Parathyroid adenoma (tissue), 2 donors: ENCODE measurements at regions not wholly inside any gene's neighbourhood (a gene's known extent, or its start where the extent isn't known, plus 50 kb on each side); places are given as distances from the start of the nearest gene placed in this dataset.
A peak's percentile ranks its signal among the peaks of the same experiment; 100 is the strongest.

ENCODE experiments used
- H2AFZ ChIP-seq: fragments of 300-600 bp; sonication (generic); one replicate; pipeline ENCODE4 v1.7.0; 2017; ENCODE audit warnings: antibody characterized with exemption, mild to moderate bottlenecking
- H3K27ac ChIP-seq: fragments of 300-600 bp; sonication (generic); one replicate; pipeline ENCODE4 v1.7.0; 2017
- H3K27me3 ChIP-seq: fragments of 300-600 bp; sonication (generic); one replicate; pipeline ENCODE4 v1.7.0; 2017; ENCODE audit warnings: low read length; ENCODE audit not compliant: control insufficient read depth, insufficient read depth
- H3K36me3 ChIP-seq: fragments of 300-600 bp; sonication (generic); one replicate; pipeline ENCODE4 v1.7.0; 2017; ENCODE audit warnings: low read length; ENCODE audit not compliant: control insufficient read depth, insufficient read depth
- H3K4me1 ChIP-seq: fragments of 300-600 bp; sonication (generic); one replicate; pipeline ENCODE4 v1.7.0; 2017; ENCODE audit warnings: control low read depth
- H3K4me2 ChIP-seq: fragments of 300-600 bp; sonication (generic); one replicate; pipeline ENCODE4 v1.7.0; 2017; ENCODE audit warnings: low read length
- H3K4me3 ChIP-seq: fragments of 300-600 bp; sonication (generic); one replicate; pipeline ENCODE4 v1.7.0; 2017; ENCODE audit warnings: low read depth, low read length
- H3K79me2 ChIP-seq: fragments of 300-600 bp; sonication (generic); one replicate; pipeline ENCODE4 v1.7.0; 2017; ENCODE audit warnings: control low read depth
- H3K9ac ChIP-seq: fragments of 300-600 bp; sonication (generic); one replicate; pipeline ENCODE4 v1.7.0; 2017; ENCODE audit warnings: mild to moderate bottlenecking
- H3K9me3 ChIP-seq: fragments of 300-600 bp; sonication (generic); one replicate; pipeline ENCODE4 v1.7.0; 2017; ENCODE audit warnings: low read length; ENCODE audit not compliant: control insufficient read depth
- CTCF ChIP-seq: fragments of 300-600 bp; sonication (generic); IDR thresholded peaks from one replicate; pipeline ENCODE4 v1.7.0; 2017; ENCODE audit warnings: antibody characterized with exemption, mild to moderate bottlenecking
- donor health status: primary hyperparathyroidism.

- no peak overlapping the region for H3K27ac ChIP-seq
- no peaks in the 10 kb centered on the region for H3K4me1 ChIP-seq
- H3K79me2 ChIP-seq = no peaks in the 10 kb centered on the region
- no peak overlapping the region for H3K4me2 ChIP-seq
- no peaks in the 10 kb centered on the region for H3K27me3 ChIP-seq
- TF ChIP-seq CTCF = no peak
- no peaks in the 10 kb centered on the region for H3K36me3 ChIP-seq
- H2AFZ ChIP-seq = no peak overlapping the region
- H3K9me3 ChIP-seq = no peaks in the 10 kb centered on the region
- no peak overlapping the region for H3K4me3 ChIP-seq
- no peak overlapping the region for H3K9ac ChIP-seq
Observed at GRCh38 chr6:140025171-140025570, 650.7 kb upstream of the CITED2 start.

GRCh38 chr6:140020207-140020791 is 645.9 kb upstream of the CITED2 start:
- Histone ChIP-seq H3K27me3 (no peaks in the 10 kb centered on the region), H3K27ac (no peak overlapping the region), H3K9me3 (no peaks in the 10 kb centered on the region), H3K4me2 (no peak overlapping the region), H3K4me1 (no peaks in the 10 kb centered on the region), H2AFZ (no peak overlapping the region), H3K4me3 (no peak overlapping the region), H3K9ac (no peak overlapping the region), H3K36me3 (no peaks in the 10 kb centered on the region), H3K79me2 (no peaks in the 10 kb centered on the region)
- no peak for TF ChIP-seq CTCF

DNA sequence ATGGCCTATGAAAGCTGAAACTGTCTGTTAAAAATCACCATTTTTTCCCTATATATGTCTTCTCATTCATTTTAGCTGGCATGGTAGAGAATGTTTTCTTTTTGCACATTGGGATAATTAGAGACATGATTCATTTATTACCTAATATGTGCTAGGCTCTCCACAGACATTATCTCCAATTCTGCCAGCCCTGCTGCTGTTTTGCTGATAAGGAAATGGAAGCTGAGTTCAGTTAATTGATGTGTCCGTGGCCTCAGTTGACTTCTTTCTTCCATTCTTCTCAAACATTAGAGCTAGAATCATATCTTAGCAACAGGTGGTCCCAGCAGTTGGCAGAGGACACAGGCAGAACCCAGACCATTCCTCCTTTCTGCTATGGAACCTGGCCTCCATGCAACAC is 644.1 kb upstream of the CITED2 start:
- no peak overlapping the region for H2AFZ ChIP-seq
- H3K27me3 ChIP-seq = no peaks in the 10 kb centered on the region
- no peaks in the 10 kb centered on the region for H3K36me3 ChIP-seq
- no peak overlapping the region for H3K9ac ChIP-seq
- H3K27ac ChIP-seq = no peak overlapping the region
- no peak overlapping the region for H3K4me3 ChIP-seq
- H3K79me2 ChIP-seq = no peaks in the 10 kb centered on the region
- H3K9me3 ChIP-seq = no peaks in the 10 kb centered on the region
- TF ChIP-seq CTCF = no peak
- H3K4me1 ChIP-seq = no peaks in the 10 kb centered on the region
- H3K4me2 ChIP-seq = no peak overlapping the region

- no peak overlapping the region for H3K27ac ChIP-seq
- no peak overlapping the region for H3K4me3 ChIP-seq
- no peaks in the 10 kb centered on the region for H3K27me3 ChIP-seq
- no peak overlapping the region for H3K9ac ChIP-seq
- no peak for TF ChIP-seq CTCF
- no peaks in the 10 kb centered on the region for H3K9me3 ChIP-seq
- H3K36me3 ChIP-seq = no peaks in the 10 kb centered on the region
- H3K79me2 ChIP-seq = no peaks in the 10 kb centered on the region
- no peaks in the 10 kb centered on the region for H3K4me1 ChIP-seq
- H2AFZ ChIP-seq = no peak overlapping the region
- H3K4me2 ChIP-seq = no peak overlapping the region
Observed at GRCh38 chr6:140017470-140017869, 643.0 kb upstream of the CITED2 start.

- no peak for TF ChIP-seq CTCF
- no peak overlapping the region for H3K9ac ChIP-seq
- peaks cover 4% of the 10 kb centered on the region for H3K9me3 ChIP-seq
- no peaks in the 10 kb centered on the region for H3K4me1 ChIP-seq
- H2AFZ ChIP-seq = peak overlapping the region; percentile 26
- no peaks in the 10 kb centered on the region for H3K36me3 ChIP-seq
- H3K4me3 ChIP-seq = no peak overlapping the region
- no peak overlapping the region for H3K4me2 ChIP-seq
- H3K27ac ChIP-seq = no peak overlapping the region
- H3K27me3 ChIP-seq = no peaks in the 10 kb centered on the region
- H3K79me2 ChIP-seq = no peaks in the 10 kb centered on the region
Observed at GRCh38 chr6:140012150-140012549, 637.7 kb upstream of the CITED2 start.
